IMR-90 (cell line): ENCODE measurements at regions not wholly inside any gene's neighbourhood (a gene's known extent, or its start where the extent isn't known, plus 50 kb on each side); places are given as distances from the start of the nearest gene placed in this dataset.

Experiments
- ATAC-seq: fragments of 200-7000 bp; cut with Tn5 transposase; 2 replicates; pipeline ENCODE4 v1.9.1; 2020; ENCODE audit warnings: low read depth, mild to moderate bottlenecking, moderate library complexity
- BruUV-seq: library from RNA; stranded (reverse); fragments of 400-500 nt; replicated peaks from 2 replicates; lab custom pipeline; 2021; lab: Mats Ljungman, UMichigan
- CTCF ChIA-PET: fragments of 300-600 bp; formaldehyde crosslinking; extraction: SDS; loops from one replicate; lab custom pipeline; 2021; ENCODE audit warnings: antibody characterized with exemption; lab: Yijun Ruan, JAX
- POLR2A ChIA-PET: fragments of 300-600 bp; sonication (Branson Sonifier 250); formaldehyde crosslinking; loops from one replicate; lab custom pipeline; 2022; ENCODE audit warnings: antibody characterized with exemption; ENCODE audit not compliant: unreplicated experiment; lab: Charles Lee
- DNase-seq: peaks from one replicate; pipeline ENCODE4 v3.0.0; 2013
- H2AFZ ChIP-seq: replicated peaks from 2 replicates; pipeline ENCODE3; 2013; ENCODE audit warnings: low read length, mild to moderate bottlenecking; ENCODE audit not compliant: poor library complexity
- H2AK5ac ChIP-seq: 2 replicates; pipeline ENCODE4 v1.6.1; 2013; ENCODE audit warnings: low read depth, low read length, inconsistent platforms
- H2AK9ac ChIP-seq: replicated peaks from 2 replicates; pipeline ENCODE3; 2013; ENCODE audit warnings: mild to moderate bottlenecking, low read depth, low read length, moderate library complexity; ENCODE audit not compliant: poor library complexity
- H2BK120ac ChIP-seq: 2 replicates; pipeline ENCODE4 v1.6.1; 2013; ENCODE audit warnings: low read depth, low read length, inconsistent platforms
- H2BK15ac ChIP-seq: 3 replicates; pipeline ENCODE4 v1.6.1; 2013; ENCODE audit warnings: low read depth, low read length, inconsistent platforms
- H2BK20ac ChIP-seq: 2 replicates; pipeline ENCODE4 v1.6.1; 2013; ENCODE audit warnings: low read depth, mild to moderate bottlenecking, inconsistent platforms, low read length, moderate library complexity
- H2BK5ac ChIP-seq: 2 replicates; pipeline ENCODE4 v1.6.1; 2013; ENCODE audit warnings: mild to moderate bottlenecking, low read depth, low read length, inconsistent platforms; ENCODE audit not compliant: poor library complexity, severe bottlenecking
- H3K14ac ChIP-seq: replicated peaks from 2 replicates; pipeline ENCODE4 v1.6.1; 2013; ENCODE audit warnings: low read depth, low read length, inconsistent platforms
- H3K18ac ChIP-seq: 2 replicates; pipeline ENCODE4 v1.6.1; 2013; ENCODE audit warnings: low read depth, low read length, control low read depth
- H3K23ac ChIP-seq: 2 replicates; pipeline ENCODE4 v1.6.1; 2013; ENCODE audit warnings: low read depth, low read length, inconsistent platforms
- H3K27ac ChIP-seq: 2 replicates; pipeline ENCODE4 v1.5.1; 2013; ENCODE audit warnings: mild to moderate bottlenecking, control low read depth, low read length; ENCODE audit not compliant: insufficient read depth
- H3K27me3 ChIP-seq: 2 replicates; pipeline ENCODE4 v1.6.1; 2013; ENCODE audit warnings: low read length; ENCODE audit not compliant: control insufficient read depth, insufficient read depth
- H3K36me3 ChIP-seq: 2 replicates; pipeline ENCODE4 v1.6.1; 2013; ENCODE audit warnings: low read length, mixed read lengths; ENCODE audit not compliant: control insufficient read depth, insufficient read depth
- H3K4ac ChIP-seq: 2 replicates; pipeline ENCODE4 v1.6.1; 2013; ENCODE audit warnings: low read depth, low read length, inconsistent platforms
- H3K4me1 ChIP-seq: 2 replicates; pipeline ENCODE4 v1.6.1; 2013; ENCODE audit warnings: low read length, mixed read lengths; ENCODE audit not compliant: control insufficient read depth, insufficient read depth
- H3K4me2 ChIP-seq: 2 replicates; pipeline ENCODE4 v1.6.1; 2013; ENCODE audit warnings: low read depth, mild to moderate bottlenecking, control low read depth, low read length, moderate library complexity
- H3K4me3 ChIP-seq: 2 replicates; pipeline ENCODE4 v1.5.1; 2013; ENCODE audit warnings: low read depth, mild to moderate bottlenecking, control low read depth, low read length, moderate library complexity; ENCODE audit not compliant: insufficient read depth
- H3K56ac ChIP-seq: 2 replicates; pipeline ENCODE4 v1.6.1; 2013; ENCODE audit warnings: low read length, inconsistent platforms; ENCODE audit not compliant: insufficient read depth; ENCODE audit errors: extremely low read depth
- H3K79me1 ChIP-seq, 2 experiments: 2 replicates each; pipeline ENCODE4 v1.6.1; 2013; ENCODE audit warnings: low read length in 2 of 2, inconsistent platforms in 1 of 2, low read depth in 1 of 2
- H3K9ac ChIP-seq: 2 replicates; pipeline ENCODE4 v1.6.1; 2013; ENCODE audit warnings: low read depth, low read length, control low read depth
- H3K9me1 ChIP-seq: 2 replicates; pipeline ENCODE4 v1.6.1; 2013; ENCODE audit warnings: low read length, inconsistent platforms; ENCODE audit not compliant: insufficient read depth
- H3K9me3 ChIP-seq: 2 replicates; pipeline ENCODE4 v1.6.1; 2013; ENCODE audit warnings: low read length; ENCODE audit not compliant: control insufficient read depth, insufficient read depth
- H4K20me1 ChIP-seq: 2 replicates; pipeline ENCODE4 v1.6.1; 2013; ENCODE audit warnings: low read length, inconsistent platforms; ENCODE audit not compliant: insufficient read depth
- H4K5ac ChIP-seq: 2 replicates; pipeline ENCODE4 v1.6.1; 2013; ENCODE audit warnings: mild to moderate bottlenecking, low read depth, low read length, control low read depth
- H4K8ac ChIP-seq, 2 experiments: 2 replicates each; pipeline ENCODE4 v1.6.1; 2013; ENCODE audit warnings: low read depth in 2 of 2, low read length in 2 of 2, control low read depth in 1 of 2, inconsistent platforms in 1 of 2
- H4K91ac ChIP-seq: 2 replicates; pipeline ENCODE4 v1.6.1; 2013; ENCODE audit warnings: low read depth, low read length, inconsistent platforms; ENCODE audit not compliant: insufficient read depth
- BHLHE40 ChIP-seq: fragments of 150-350 bp; IDR thresholded peaks from 2 replicates; pipeline ENCODE4 v1.6.1; 2016; ENCODE audit warnings: mild to moderate bottlenecking, low read depth, low read length
- CHD1 ChIP-seq: IDR thresholded peaks from 2 replicates; pipeline ENCODE4 v1.6.1; 2012; ENCODE audit warnings: low read depth, low read length, improper control_type of control experiment
- MXI1 ChIP-seq: IDR thresholded peaks from 2 replicates; pipeline ENCODE4 v1.6.1; 2012; ENCODE audit warnings: low read depth, mild to moderate bottlenecking, low read length, moderate library complexity, borderline replicate concordance
- POLR2A ChIP-seq: IDR thresholded peaks from 2 replicates; pipeline ENCODE4 v1.6.1; 2012; ENCODE audit warnings: mild to moderate bottlenecking, low read depth, low read length
- RCOR1 ChIP-seq: IDR thresholded peaks from 2 replicates; pipeline ENCODE4 v1.6.1; 2012; ENCODE audit warnings: mild to moderate bottlenecking, low read length, improper control_type of control experiment; ENCODE audit not compliant: insufficient replicate concordance
- WGBS, 2 experiments: methylation state at CpG; one replicate each; pipeline versions ENCODE4 v1.1.5 to v1.1.7; 2013; ENCODE audit warnings: missing lambda C conversion rate in 2 of 2; ENCODE audit not compliant: insufficient read length in 1 of 2; ENCODE audit errors: extremely low coverage in 2 of 2; 5-methylcytosine and 5-hydroxymethylcytosine counted together
- dilution Hi-C: fragments of 300-500 bp; cut with HindIII; formaldehyde crosslinking; loops from one replicate; pipeline ENCODE4 v1.14.3; 2018; ENCODE audit warnings: low sequenced_read_pairs; ENCODE audit not compliant: unreplicated experiment
- in situ Hi-C: fragments of 300-500 bp; cut with MboI; formaldehyde crosslinking; loops from 3 replicates; pipeline ENCODE4 v1.14.3; 2019; ENCODE audit warnings: low sequenced_read_pairs, inconsistent platforms, mixed read lengths
- intact Hi-C: fragments of 100-400 bp; cut with micrococcal nuclease; formaldehyde crosslinking; loops from 2 replicates; pipeline ENCODE4 v1.10.0; 2022

GRCh38 chr13:58611117-58611516 lies 979.6 kb downstream of the PCDH17 start:
- no CpG with 5 or more reads among the region's 11 CpGs for WGBS, 2 experiments
- H3K14ac ChIP-seq, result no peak overlapping the region
- no TSS peak for BruUV-seq

More at GRCh38 chr13:58611117-58611516, 979.6 kb downstream of the PCDH17 start:
- in situ Hi-C loops, result no loop called here
- Histone ChIP-seq H3K9me3 (peaks cover 6% of the 10 kb centered on the region), H2BK15ac (no peak overlapping the region), H2BK5ac (no peak overlapping the region), H4K5ac (no peak overlapping the region), H2AK5ac (no peak overlapping the region), H3K36me3 (no peaks in the 10 kb centered on the region), H3K27me3 (no peaks in the 10 kb centered on the region), H2AFZ (no peak overlapping the region), H3K23ac (no peak overlapping the region), H3K18ac (no peak overlapping the region), H4K8ac (no peak overlapping the region), H3K4me3 (no peak overlapping the region), H2BK120ac (no peak overlapping the region), H3K4me1 (no peaks in the 10 kb centered on the region), H2BK20ac (no peak overlapping the region), H3K4ac (no peak overlapping the region), H4K20me1 (no peaks in the 10 kb centered on the region), H2AK9ac (no peak overlapping the region), H3K9ac (no peak overlapping the region), H3K9me1 (no peaks in the 10 kb centered on the region), H3K27ac (no peak overlapping the region), H3K4me2 (no peak overlapping the region), H3K56ac (no peak overlapping the region), H3K79me1 (no peaks in the 10 kb centered on the region), H4K91ac (no peak overlapping the region)
- CTCF ChIA-PET, result no interaction called here
- TF ChIP-seq POLR2A, result no peak
- no peak for TF ChIP-seq BHLHE40
- TF ChIP-seq CHD1, result no peak
- no peak for TF ChIP-seq RCOR1
- no peak for TF ChIP-seq MXI1
- DNase-seq (no peak), ATAC-seq (no peak)
- intact Hi-C loops, result no loop called here
- dilution Hi-C loops, result no loop called here
- POLR2A ChIA-PET, result no interaction called here
